ENCODE measurements at regions not wholly inside any gene's neighbourhood (a gene's known extent, or its start where the extent isn't known, plus 50 kb on each side); places are given as distances from the start of the nearest gene placed in this dataset.

- TF ChIP-seq CTCF (IDR thresholded peaks at IDR 0.05; ENCODE audit: low read length) = no peak
- no peak for TF ChIP-seq EZH2phosphoT487 (IDR thresholded peaks at IDR 0.05; ENCODE audit: low read length)
These were observed 1756.9 kb upstream of the TENM3 start for GRCh38 chr4:180486342-180486741.

Measured in MM.1S (cell line).